Keratinocyte (primary cell): ENCODE measurements at regions not wholly inside any gene's neighbourhood (a gene's known extent, or its start where the extent isn't known, plus 50 kb on each side); places are given as distances from the start of the nearest gene placed in this dataset.

Experiments
- DNase-seq: peaks from one replicate; pipeline ENCODE4 v3.0.0-alpha.2; 2011; ENCODE audit warnings: low read depth, missing footprints, low spot score
- FAIRE-seq: peaks from 2 replicates; lab custom pipeline; 2011; peaks lifted over from hg19 to GRCh38; lab: Jason Lieb, UNC
- H2AFZ ChIP-seq: 2 replicates; pipeline ENCODE4 v1.6.0; 2012; ENCODE audit warnings: low read length, control low read depth, inconsistent platforms; ENCODE audit not compliant: control insufficient read depth
- H3K27ac ChIP-seq: 2 replicates; pipeline ENCODE4 v1.5.1; 2011; ENCODE audit warnings: low read length; ENCODE audit not compliant: control insufficient read depth, insufficient read depth
- H3K27me3 ChIP-seq: 3 replicates; pipeline ENCODE4 v1.6.0; 2011; ENCODE audit warnings: low read length; ENCODE audit not compliant: control insufficient read depth, insufficient read depth; ENCODE audit errors: extremely low read depth
- H3K36me3 ChIP-seq, 2 experiments: 2 replicates in 1 of 2; 3 replicates in 1 of 2; pipeline ENCODE4 v1.5.1; 2011; ENCODE audit warnings: low read length in 2 of 2, mild to moderate bottlenecking in 1 of 2; ENCODE audit not compliant: control insufficient read depth in 2 of 2, insufficient read depth in 2 of 2; ENCODE audit errors: extremely low read depth in 1 of 2
- H3K4me1 ChIP-seq: 3 replicates; pipeline ENCODE4 v1.5.1; 2011; ENCODE audit warnings: low read length; ENCODE audit not compliant: control insufficient read depth, insufficient read depth; ENCODE audit errors: extremely low read depth
- H3K4me2 ChIP-seq: 3 replicates; pipeline ENCODE4 v1.6.0; 2011; ENCODE audit warnings: low read depth, low read length; ENCODE audit not compliant: control insufficient read depth, insufficient read depth; ENCODE audit errors: extremely low read depth
- H3K4me3 ChIP-seq, 3 experiments: fragments of 200-600 bp in 1 of 3; sonication (generic) in 1 of 3; 2 replicates in 2 of 3; 3 replicates in 1 of 3; pipeline ENCODE4 v1.5.1; 2011 to 2016; ENCODE audit warnings: low read length in 3 of 3, mild to moderate bottlenecking in 3 of 3, control low read depth in 2 of 3, inconsistent platforms in 1 of 3, low read depth in 1 of 3, mixed read lengths in 1 of 3, mixed run types in 1 of 3, moderate library complexity in 1 of 3; ENCODE audit not compliant: control insufficient read depth in 2 of 3, insufficient read depth in 2 of 3; ENCODE audit errors: extremely low read depth in 1 of 3
- H3K79me2 ChIP-seq: 2 replicates; pipeline ENCODE4 v1.6.0; 2012; ENCODE audit warnings: low read length; ENCODE audit not compliant: control insufficient read depth, insufficient read depth
- H3K9ac ChIP-seq: 3 replicates; pipeline ENCODE4 v1.6.0; 2011; ENCODE audit warnings: low read length; ENCODE audit not compliant: control insufficient read depth, insufficient read depth; ENCODE audit errors: extremely low read depth
- H3K9me1 ChIP-seq: 3 replicates; pipeline ENCODE4 v1.6.0; 2011; ENCODE audit warnings: low read length; ENCODE audit not compliant: control insufficient read depth, insufficient read depth; ENCODE audit errors: extremely low read depth
- H3K9me3 ChIP-seq: 2 replicates; pipeline ENCODE4 v1.5.1; 2012; ENCODE audit warnings: low read depth, low read length; ENCODE audit not compliant: control insufficient read depth
- H4K20me1 ChIP-seq: 3 replicates; pipeline ENCODE4 v1.6.0; 2011; ENCODE audit warnings: low read length; ENCODE audit not compliant: control insufficient read depth, insufficient read depth; ENCODE audit errors: extremely low read depth
- CTCF ChIP-seq, 3 experiments: IDR thresholded peaks in 1 of 3; conservative IDR thresholded peaks in 1 of 3; optimal IDR thresholded peaks in 1 of 3; 2 replicates in 2 of 3; 3 replicates in 1 of 3; pipeline versions ENCODE3 to v1.5.1; 2011; ENCODE audit warnings: low read length in 3 of 3, mild to moderate bottlenecking in 3 of 3, moderate library complexity in 2 of 3, control low read depth in 1 of 3, inconsistent platforms in 1 of 3; ENCODE audit not compliant: insufficient read depth in 2 of 3; ENCODE audit errors: extremely low read depth in 1 of 3
- EZH2 ChIP-seq: IDR thresholded peaks from one replicate; pipeline ENCODE4 v1.6.1; 2012; ENCODE audit warnings: inconsistent platforms, mild to moderate bottlenecking, low read length, moderate library complexity
- dilution Hi-C: fragments of 300-500 bp; cut with MboI; formaldehyde crosslinking; loops from one replicate; pipeline ENCODE4 v1.7.0; 2020; ENCODE audit warnings: low sequenced_read_pairs; ENCODE audit not compliant: extremely low pct_ligation_motif_present

GRCh38 chrX:150240643-150240970 lies 122.5 kb upstream of the MAMLD1 start:
- Histone ChIP-seq H3K9me3 (no peaks in the 10 kb centered on the region), H3K9ac (no peak overlapping the region), H3K4me1 (no peaks in the 10 kb centered on the region), H3K4me3 (no peak overlapping the region), H3K27me3 (no peaks in the 10 kb centered on the region), H4K20me1 (no peaks in the 10 kb centered on the region), H3K79me2 (no peaks in the 10 kb centered on the region), H3K4me2 (no peak overlapping the region), H3K9me1 (no peaks in the 10 kb centered on the region), H3K27ac (no peak overlapping the region), H2AFZ (no peak overlapping the region), H3K36me3 (no peaks in the 10 kb centered on the region)
- dilution Hi-C loops: no loop called here
- TF ChIP-seq CTCF (optimal IDR thresholded peaks at IDR 0.05 in 1 of 3, IDR thresholded peaks at IDR 0.05 in 1 of 3, conservative IDR thresholded peaks at IDR 0.05 in 1 of 3; ENCODE audit: extremely low read depth in 1 of 3, insufficient read depth in 2 of 3, low read length in 3 of 3) (no peak), EZH2 (no peak)
- DNase-seq (no peak), FAIRE-seq (no peak)

- Histone ChIP-seq H3K9me1 (no peaks in the 10 kb centered on the region), H3K4me3 (no peak overlapping the region), H3K9ac (no peak overlapping the region), H2AFZ (no peak overlapping the region), H4K20me1 (no peaks in the 10 kb centered on the region), H3K9me3 (no peaks in the 10 kb centered on the region), H3K4me1 (no peaks in the 10 kb centered on the region), H3K36me3 (no peaks in the 10 kb centered on the region), H3K27ac (no peak overlapping the region), H3K4me2 (no peak overlapping the region), H3K27me3 (no peaks in the 10 kb centered on the region), H3K79me2 (no peaks in the 10 kb centered on the region)
- FAIRE-seq: no peak
- no peak for DNase-seq
- dilution Hi-C loops: no loop called here
- TF ChIP-seq EZH2 (no peak), CTCF (optimal IDR thresholded peaks at IDR 0.05 in 1 of 3, IDR thresholded peaks at IDR 0.05 in 1 of 3, conservative IDR thresholded peaks at IDR 0.05 in 1 of 3; ENCODE audit: extremely low read depth in 1 of 3, insufficient read depth in 2 of 3, low read length in 3 of 3) (no peak)
These were observed 109.0 kb upstream of the MAMLD1 start for GRCh38 chrX:150253959-150254620.
